ENCODE measurements at regions not wholly inside any gene's neighbourhood (a gene's known extent, or its start where the extent isn't known, plus 50 kb on each side); places are given as distances from the start of the nearest gene placed in this dataset.
A peak's percentile ranks its signal among the peaks of the same experiment; 100 is the strongest.

- peak overlapping the region; percentile 94 for H3K4me2 ChIP-seq (ENCODE audit: low read length)
- no TSS peak for BruUV-seq (replicated peaks)
- no peak for DNase-seq (ENCODE audit: low spot score)
- H4K20me1 ChIP-seq (ENCODE audit: insufficient read depth, low read length), result no peaks in the 10 kb centered on the region
- POLR2A ChIA-PET, result interaction anchor here (0.8 to 1.3 kb wide), 4 partner anchors 11 to 20 kb away, joined by 3 to 8 read pairs (median 4); no protein-coding TSS in a partner anchor
- peaks cover 59% of the 10 kb centered on the region for H3K4me1 ChIP-seq (ENCODE audit: insufficient read depth, low read length, poor library complexity, severe bottlenecking)
- no peaks in the 10 kb centered on the region for H3K9me2 ChIP-seq (ENCODE audit: insufficient read depth, low read length)
- peaks cover 14% of the 10 kb centered on the region; the same call in 1 of the 2 replicates for H3K79me2 ChIP-seq (ENCODE audit: insufficient read depth, low read depth, low read length)
- CTCF ChIA-PET (ENCODE audit: unreplicated experiment), result no interaction called here
- H2AFZ ChIP-seq (ENCODE audit: low read length), result peak overlapping the region; percentile 88
- H3K36me3 ChIP-seq (ENCODE audit: insufficient read depth, low read length), result peaks cover 15% of the 10 kb centered on the region; the same call in 1 of the 2 replicates
- H3K4me3 ChIP-seq (ENCODE audit: low read depth, low read length, poor library complexity, severe bottlenecking), result no peak overlapping the region
- H3K27ac ChIP-seq (ENCODE audit: low read depth, low read length, poor library complexity, severe bottlenecking), result peak overlapping the region; percentile 28
- H3K9me3 ChIP-seq (ENCODE audit: low read length), result peaks cover 11% of the 10 kb centered on the region
- TF ChIP-seq, protein P1, sequence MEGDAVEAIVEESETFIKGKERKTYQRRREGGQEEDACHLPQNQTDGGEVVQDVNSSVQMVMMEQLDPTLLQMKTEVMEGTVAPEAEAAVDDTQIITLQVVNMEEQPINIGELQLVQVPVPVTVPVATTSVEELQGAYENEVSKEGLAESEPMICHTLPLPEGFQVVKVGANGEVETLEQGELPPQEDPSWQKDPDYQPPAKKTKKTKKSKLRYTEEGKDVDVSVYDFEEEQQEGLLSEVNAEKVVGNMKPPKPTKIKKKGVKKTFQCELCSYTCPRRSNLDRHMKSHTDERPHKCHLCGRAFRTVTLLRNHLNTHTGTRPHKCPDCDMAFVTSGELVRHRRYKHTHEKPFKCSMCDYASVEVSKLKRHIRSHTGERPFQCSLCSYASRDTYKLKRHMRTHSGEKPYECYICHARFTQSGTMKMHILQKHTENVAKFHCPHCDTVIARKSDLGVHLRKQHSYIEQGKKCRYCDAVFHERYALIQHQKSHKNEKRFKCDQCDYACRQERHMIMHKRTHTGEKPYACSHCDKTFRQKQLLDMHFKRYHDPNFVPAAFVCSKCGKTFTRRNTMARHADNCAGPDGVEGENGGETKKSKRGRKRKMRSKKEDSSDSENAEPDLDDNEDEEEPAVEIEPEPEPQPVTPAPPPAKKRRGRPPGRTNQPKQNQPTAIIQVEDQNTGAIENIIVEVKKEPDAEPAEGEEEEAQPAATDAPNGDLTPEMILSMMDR (conservative IDR thresholded peaks at IDR 0.05; ENCODE audit: low read length), result no peak
- TF ChIP-seq EZH2phosphoT487 (IDR thresholded peaks at IDR 0.05; ENCODE audit: borderline replicate concordance, low read depth, low read length), result no peak
- intact Hi-C loops (cut with micrococcal nuclease; ENCODE audit: unreplicated experiment), result no loop called here
Measured at GRCh38 chr7:25952261-25953057, 199.5 kb upstream of the NFE2L3 start.

DNA sequence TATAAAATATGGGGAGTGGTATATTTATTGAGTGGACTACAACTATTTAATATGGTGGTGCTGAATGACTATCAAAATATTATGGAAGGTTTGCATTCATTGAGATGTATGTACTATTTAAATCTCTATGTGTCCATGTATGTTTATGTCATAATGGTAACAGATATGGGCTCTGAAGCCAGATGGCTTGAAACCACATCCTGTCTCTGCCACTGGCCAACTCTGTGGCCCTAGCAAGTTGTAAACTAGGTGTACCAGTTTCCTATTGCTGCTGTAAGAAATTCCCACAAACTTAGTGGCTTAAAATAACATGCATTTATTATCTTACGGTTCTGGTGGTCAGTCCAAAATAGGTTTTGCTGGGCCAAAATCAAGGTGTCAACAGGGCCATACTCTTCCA is 198.1 kb upstream of the NFE2L3 start:
- H3K4me1 ChIP-seq (ENCODE audit: insufficient read depth, low read length, poor library complexity, severe bottlenecking), result peaks cover 47% of the 10 kb centered on the region
- CTCF ChIA-PET (ENCODE audit: unreplicated experiment), result no interaction called here
- H3K4me3 ChIP-seq (ENCODE audit: low read depth, low read length, poor library complexity, severe bottlenecking), result no peak overlapping the region
- POLR2A ChIA-PET, result interaction anchor here (1.2 to 1.3 kb wide), 2 partner anchors 10 to 14 kb away, joined by 3 to 4 read pairs; no protein-coding TSS in a partner anchor
- peak overlapping the region; percentile 54 for H3K4me2 ChIP-seq (ENCODE audit: low read length)
- no peak for TF ChIP-seq EZH2phosphoT487 (IDR thresholded peaks at IDR 0.05; ENCODE audit: borderline replicate concordance, low read depth, low read length)
- TF ChIP-seq, protein P1 (conservative IDR thresholded peaks at IDR 0.05; ENCODE audit: low read length), result no peak
- DNase-seq (ENCODE audit: low spot score), result peak; percentile 67
- no peaks in the 10 kb centered on the region for H3K9me2 ChIP-seq (ENCODE audit: insufficient read depth, low read length)
- H4K20me1 ChIP-seq (ENCODE audit: insufficient read depth, low read length), result no peaks in the 10 kb centered on the region
- H2AFZ ChIP-seq (ENCODE audit: low read length), result peak overlapping the region; percentile 76; the same call in 1 of the 2 replicates
- H3K27ac ChIP-seq (ENCODE audit: low read depth, low read length, poor library complexity, severe bottlenecking), result peak overlapping the region; percentile 32
- no TSS peak for BruUV-seq (replicated peaks)
- H3K9me3 ChIP-seq (ENCODE audit: low read length), result no peaks in the 10 kb centered on the region
- intact Hi-C loops (cut with micrococcal nuclease; ENCODE audit: unreplicated experiment), result no loop called here
- H3K36me3 ChIP-seq (ENCODE audit: insufficient read depth, low read length), result peaks cover 3% of the 10 kb centered on the region; the same call in 1 of the 2 replicates
- peaks cover 13% of the 10 kb centered on the region; the same call in 1 of the 2 replicates for H3K79me2 ChIP-seq (ENCODE audit: insufficient read depth, low read depth, low read length)

DNA sequence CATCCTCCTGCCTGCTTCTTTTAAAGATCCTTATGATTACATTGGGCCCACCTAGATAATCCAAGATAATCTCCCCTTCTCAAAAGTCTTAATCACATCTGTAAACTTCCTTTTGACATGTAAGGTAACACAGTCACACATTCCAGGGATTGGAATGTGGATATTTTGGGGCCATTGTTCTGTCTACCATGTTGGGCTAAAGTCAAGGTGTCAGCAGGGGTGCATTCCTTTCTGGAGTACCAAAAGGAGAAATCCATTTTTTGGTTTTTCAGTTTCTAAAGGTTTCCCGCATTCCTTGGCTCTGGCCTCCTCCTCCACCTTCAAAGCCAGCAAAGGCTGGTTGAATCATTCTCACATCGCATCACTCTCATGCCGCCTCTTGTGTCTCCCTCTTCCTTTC is 197.6 kb upstream of the NFE2L3 start:
- Histone ChIP-seq H3K36me3 (ENCODE audit: insufficient read depth, low read length) (no peaks in the 10 kb centered on the region; the same call in 1 of the 2 replicates), H3K4me1 (ENCODE audit: insufficient read depth, low read length, poor library complexity, severe bottlenecking) (peaks cover 47% of the 10 kb centered on the region), H3K9me3 (ENCODE audit: low read length) (no peaks in the 10 kb centered on the region), H4K20me1 (ENCODE audit: insufficient read depth, low read length) (no peaks in the 10 kb centered on the region), H3K4me3 (ENCODE audit: low read depth, low read length, poor library complexity, severe bottlenecking) (no peak overlapping the region), H2AFZ (ENCODE audit: low read length) (peak overlapping the region; percentile 76; the same call in 1 of the 2 replicates), H3K27ac (ENCODE audit: low read depth, low read length, poor library complexity, severe bottlenecking) (peak overlapping the region; percentile 32), H3K79me2 (ENCODE audit: insufficient read depth, low read depth, low read length) (peaks cover 8% of the 10 kb centered on the region; the same call in 1 of the 2 replicates), H3K4me2 (ENCODE audit: low read length) (peak overlapping the region; percentile 54), H3K9me2 (ENCODE audit: insufficient read depth, low read length) (no peaks in the 10 kb centered on the region)
- DNase-seq (ENCODE audit: low spot score), result no peak
- intact Hi-C loops (cut with micrococcal nuclease; ENCODE audit: unreplicated experiment), result no loop called here
- BruUV-seq (replicated peaks), result no TSS peak
- ChIA-PET CTCF (ENCODE audit: unreplicated experiment) (no interaction called here), POLR2A (no interaction called here)
- TF ChIP-seq EZH2phosphoT487 (IDR thresholded peaks at IDR 0.05; ENCODE audit: borderline replicate concordance, low read depth, low read length), result no peak
- TF ChIP-seq, protein P1 (conservative IDR thresholded peaks at IDR 0.05; ENCODE audit: low read length), result no peak

Data from OCI-LY7 (cell line).